ENCODE measurements at regions not wholly inside any gene's neighbourhood (a gene's known extent, or its start where the extent isn't known, plus 50 kb on each side); places are given as distances from the start of the nearest gene placed in this dataset.

DNA sequence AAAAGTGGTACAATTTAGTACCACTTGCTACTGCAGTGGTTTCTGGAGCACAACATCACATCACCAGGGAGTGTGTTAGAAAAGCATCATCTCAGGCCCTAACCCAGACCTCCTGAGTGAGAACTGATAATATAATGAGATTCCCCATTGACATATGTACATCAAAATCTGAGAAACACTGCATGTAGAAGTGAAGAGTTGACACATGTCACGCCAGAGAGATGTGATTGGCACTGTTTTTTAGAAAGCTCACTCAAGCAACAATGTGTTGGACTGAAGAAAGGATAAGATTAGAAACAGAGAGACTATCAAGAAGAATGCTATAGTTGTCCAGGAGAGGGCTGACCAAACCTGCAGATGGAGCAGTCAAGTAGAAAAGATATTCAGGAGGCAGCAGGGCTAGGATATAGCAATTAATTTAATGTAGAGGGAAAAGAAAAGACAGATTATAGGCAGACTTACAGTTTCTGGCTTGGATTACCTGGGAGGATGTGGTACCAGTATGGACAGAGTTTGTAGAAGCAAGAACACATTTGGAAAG, 324.4 kb upstream of the ADAMTSL1 start:
- DNase-seq (ENCODE audit: low spot score) = no peak

DNA sequence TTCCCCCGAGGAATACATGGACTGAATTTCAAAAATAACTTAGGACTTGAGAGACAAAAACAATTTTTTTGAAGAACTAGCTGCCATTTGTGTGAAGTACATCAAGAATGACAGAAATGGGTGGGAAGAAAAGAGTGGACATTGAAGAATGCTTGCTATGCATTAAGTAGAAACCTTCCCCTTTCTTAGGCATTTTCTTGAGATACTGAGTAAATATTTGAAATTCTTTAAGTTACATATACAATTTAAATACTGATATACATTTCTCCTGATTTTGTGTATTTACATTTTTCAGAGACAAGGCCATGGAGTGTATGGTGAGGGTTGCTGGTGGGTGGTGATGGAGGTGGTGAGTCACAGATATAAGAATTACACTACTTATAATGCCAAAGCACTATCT, 319.3 kb upstream of the ADAMTSL1 start:
- no peak for DNase-seq (ENCODE audit: low spot score)

DNA sequence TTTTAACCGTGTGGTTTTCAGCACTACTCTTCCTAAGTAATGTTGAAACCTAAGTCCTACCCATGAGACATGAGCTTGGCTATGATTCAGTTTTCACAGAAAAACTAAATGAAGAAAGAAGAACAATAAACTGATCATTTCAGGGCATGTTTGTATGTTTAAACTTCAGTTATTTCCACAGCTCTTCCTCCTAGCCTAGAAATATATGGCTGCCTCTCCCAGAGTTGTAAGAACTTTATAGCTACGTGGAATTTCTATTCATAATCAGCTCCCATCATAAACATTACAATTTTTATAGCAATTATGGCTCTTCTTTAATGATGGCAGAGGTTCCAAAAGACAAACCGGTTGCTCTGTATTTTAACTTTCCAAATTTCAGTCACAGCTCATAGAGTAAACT, 314.7 kb upstream of the ADAMTSL1 start:
- DNase-seq (ENCODE audit: low spot score) = no peak

GRCh38 chr9:18163146-18163545, 310.8 kb upstream of the ADAMTSL1 start:
- DNase-seq (ENCODE audit: low spot score) = no peak

GRCh38 chr9:18167733-18168132, 306.2 kb upstream of the ADAMTSL1 start:
- no peak for DNase-seq (ENCODE audit: low spot score)

- no peak for DNase-seq (ENCODE audit: low spot score)
Measured at GRCh38 chr9:18173923-18174322, 300.0 kb upstream of the ADAMTSL1 start.

DNA sequence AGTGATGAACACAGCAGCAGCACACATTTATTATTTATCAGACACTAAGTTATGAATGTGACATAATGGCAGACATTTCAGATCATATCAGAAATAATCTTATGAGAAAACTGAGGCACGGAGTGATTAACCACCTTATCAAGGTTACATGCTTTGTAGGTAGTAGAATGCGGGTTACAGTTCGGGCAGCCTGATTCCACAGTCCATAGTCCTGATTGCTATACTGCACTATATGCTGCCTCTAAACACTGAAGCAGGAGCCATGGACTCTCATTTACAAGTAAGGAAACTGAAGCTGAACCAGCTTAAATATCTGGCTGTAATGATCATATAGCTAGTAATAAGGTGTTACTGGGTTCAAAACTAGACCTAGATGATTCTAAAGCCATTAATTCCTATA, 291.3 kb upstream of the ADAMTSL1 start:
- no peak for DNase-seq (ENCODE audit: low spot score)

GRCh38 chr9:18183974-18184373, 290.0 kb upstream of the ADAMTSL1 start:
- DNase-seq (ENCODE audit: low spot score) = no peak

DNA sequence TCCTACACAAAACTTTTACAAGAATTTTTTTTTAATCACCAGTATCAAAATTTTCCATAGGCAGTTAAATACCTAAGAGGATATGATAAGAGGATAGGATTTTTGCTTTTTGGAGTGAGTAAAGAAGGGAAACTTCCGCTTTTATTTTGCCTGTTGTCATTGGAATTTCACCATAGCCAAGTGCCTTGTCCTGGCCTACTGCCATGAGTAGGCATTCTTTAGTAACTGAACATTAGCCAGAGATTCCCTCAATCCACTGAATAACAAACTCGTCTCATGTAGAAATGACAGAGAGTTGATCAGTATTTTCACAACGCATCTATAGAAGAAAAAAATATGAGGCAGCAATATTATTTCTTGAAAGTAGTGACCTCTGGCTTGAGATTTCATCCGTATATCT, 289.6 kb upstream of the ADAMTSL1 start:
- DNase-seq (ENCODE audit: low spot score) = no peak

DNA sequence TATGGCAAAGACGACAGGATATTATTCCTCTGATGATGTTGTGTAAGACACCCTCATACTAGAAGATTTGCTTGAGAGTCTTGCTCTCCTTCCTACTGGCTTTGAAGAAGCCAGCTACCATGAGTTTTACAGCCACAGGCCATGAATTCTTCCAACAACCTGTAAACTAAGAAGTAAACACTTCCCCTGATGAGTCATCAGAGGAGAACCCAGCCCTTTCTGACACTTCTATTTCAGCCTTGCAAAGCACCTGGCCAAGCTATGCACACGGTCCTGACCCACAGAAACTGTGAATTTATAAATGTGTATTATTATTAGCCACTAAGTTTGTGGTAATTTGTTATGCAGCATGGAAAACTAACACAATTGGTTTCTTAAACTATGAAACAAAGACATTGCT, 288.8 kb upstream of the ADAMTSL1 start:
- DNase-seq (ENCODE audit: low spot score) = no peak

- no peak for DNase-seq (ENCODE audit: low spot score)
Measured at GRCh38 chr9:18188971-18189370, 285.0 kb upstream of the ADAMTSL1 start.

- no peak for DNase-seq (ENCODE audit: low spot score)
Measured at GRCh38 chr9:18189871-18190670, 283.9 kb upstream of the ADAMTSL1 start.

- DNase-seq (ENCODE audit: low spot score) = no peak
Measured at GRCh38 chr9:18190671-18191374, 283.1 kb upstream of the ADAMTSL1 start.

- no peak for DNase-seq (ENCODE audit: low spot score)
Measured at GRCh38 chr9:18194316-18194715, 279.6 kb upstream of the ADAMTSL1 start.

DNA sequence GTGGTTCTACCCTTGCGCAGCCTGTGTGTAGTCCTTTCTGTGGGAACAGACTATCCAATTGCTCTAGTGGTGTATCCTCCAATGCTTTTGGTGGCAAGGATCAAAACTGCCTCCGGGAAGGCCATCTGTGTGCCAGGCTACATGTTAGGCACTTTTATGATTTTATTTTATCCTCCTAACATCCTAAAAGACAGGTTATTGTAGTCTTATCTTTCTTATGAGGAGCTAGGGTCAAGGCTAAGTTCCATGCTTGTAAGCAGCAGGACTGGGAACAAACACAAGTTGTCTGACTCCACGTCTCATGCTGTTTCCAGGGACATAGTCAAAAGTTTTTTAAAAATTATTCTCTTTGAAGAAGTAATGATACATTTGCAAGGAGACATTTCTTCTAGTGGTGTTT, 278.7 kb upstream of the ADAMTSL1 start:
- no peak for DNase-seq (ENCODE audit: low spot score)

DNA sequence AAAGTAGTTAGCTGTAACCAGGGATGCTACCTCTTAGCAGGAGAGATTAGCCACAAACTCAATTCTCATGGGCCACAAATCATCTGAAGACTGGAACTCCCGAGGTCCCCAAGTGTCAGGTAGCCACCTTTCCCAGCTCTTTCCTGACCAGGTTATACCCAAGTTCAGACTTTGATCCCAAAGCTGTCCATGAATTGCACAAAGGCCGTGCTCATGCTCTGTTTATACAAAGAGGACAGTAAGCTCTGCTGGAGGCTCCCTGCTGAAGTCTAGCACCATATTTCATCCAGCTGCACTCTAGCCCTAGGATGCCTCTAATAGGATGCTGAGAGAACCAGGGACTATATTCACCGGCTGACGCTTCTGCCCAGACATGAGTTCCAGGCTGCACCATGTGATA, 271.0 kb upstream of the ADAMTSL1 start:
- no peak for DNase-seq (ENCODE audit: low spot score)

DNA sequence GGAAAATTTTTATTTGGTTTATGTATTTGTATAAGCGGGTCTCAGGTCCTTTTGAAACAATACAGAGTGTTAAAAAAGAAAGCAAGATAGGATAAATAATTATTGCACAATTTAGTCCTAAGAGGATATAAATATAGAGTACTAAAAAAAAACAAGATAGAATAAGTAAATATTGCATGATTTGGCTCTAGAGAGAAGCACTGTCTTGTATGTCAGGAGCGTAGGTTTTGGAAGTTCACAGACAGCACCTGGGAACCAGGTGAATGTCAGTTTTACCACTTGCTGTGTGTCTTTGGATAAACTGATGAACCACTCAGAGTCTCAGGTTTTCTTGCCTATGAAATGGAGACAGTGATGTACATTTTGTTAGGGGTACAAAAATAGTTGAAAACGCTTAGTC, 266.2 kb upstream of the ADAMTSL1 start:
- DNase-seq (ENCODE audit: low spot score) = no peak

DNA sequence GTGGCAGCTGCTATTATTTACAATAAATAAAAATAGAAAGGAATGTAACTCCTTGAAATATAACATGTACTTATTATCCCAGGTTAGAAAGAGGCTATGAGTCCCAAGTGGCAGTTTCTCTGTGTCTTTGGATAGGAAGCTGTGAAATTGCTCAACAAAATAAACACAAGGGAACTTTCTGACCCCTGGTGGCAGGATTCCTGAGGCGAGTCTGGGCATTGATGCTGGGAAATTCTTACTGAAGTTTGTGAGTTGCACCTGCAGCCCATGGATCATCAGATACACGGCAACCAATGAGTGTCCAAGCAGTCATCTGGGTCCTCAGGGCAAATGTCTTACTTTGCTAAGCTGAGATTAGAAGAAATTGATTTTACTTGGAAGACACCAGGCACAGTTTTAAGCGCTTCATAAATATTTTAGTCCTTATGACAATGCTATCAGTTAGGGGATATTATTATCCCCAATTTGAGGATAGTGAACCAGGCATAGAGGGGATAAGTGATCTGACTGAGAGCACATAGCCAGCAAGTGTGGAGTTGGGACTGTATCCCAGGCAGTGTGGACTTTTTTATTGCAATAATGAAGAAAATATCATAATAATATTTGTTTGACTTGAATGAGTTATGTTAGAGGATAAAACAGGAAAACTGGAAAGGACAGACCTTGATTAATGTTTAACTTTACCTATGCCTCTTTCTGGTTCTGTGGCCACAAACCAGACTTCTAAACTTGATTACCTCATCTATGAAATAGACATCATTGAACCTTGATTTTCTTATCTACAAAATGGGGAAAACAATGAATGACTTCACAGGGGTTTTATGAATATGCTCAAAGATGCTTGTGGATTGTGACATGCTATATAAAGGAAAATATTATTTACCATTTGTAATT, 265.5 kb upstream of the ADAMTSL1 start:
- DNase-seq (ENCODE audit: low spot score) = no peak

GRCh38 chr9:18215626-18216025, 258.3 kb upstream of the ADAMTSL1 start:
- DNase-seq (ENCODE audit: low spot score) = no peak

GRCh38 chr9:18216376-18216775, 257.6 kb upstream of the ADAMTSL1 start:
- no peak for DNase-seq (ENCODE audit: low spot score)

- DNase-seq (ENCODE audit: low spot score) = no peak
Measured at GRCh38 chr9:18228101-18228500, 245.9 kb upstream of the ADAMTSL1 start.

GRCh38 chr9:18229992-18230676, 243.8 kb upstream of the ADAMTSL1 start:
- no peak for DNase-seq (ENCODE audit: low spot score)
